ENCODE measurements at regions not wholly inside any gene's neighbourhood (a gene's known extent, or its start where the extent isn't known, plus 50 kb on each side); places are given as distances from the start of the nearest gene placed in this dataset.

- no peak for TF ChIP-seq POLR2A (IDR thresholded peaks at IDR 0.05)
- no peak for TF ChIP-seq CTCF (IDR thresholded peaks at IDR 0.05)
- peak in 1 of 3 donors; percentile 16 for DNase-seq
- H3K27ac ChIP-seq, result no peak overlapping the region
- H3K27me3 ChIP-seq, result no peaks in the 10 kb centered on the region
- peaks cover 0 to 9% (median 2%) of the 10 kb centered on the region in 4 donors for H3K4me1 ChIP-seq
- no peaks in the 10 kb centered on the region for H3K9me3 ChIP-seq
- no peaks in the 10 kb centered on the region for H3K36me3 ChIP-seq
- no peak for ATAC-seq
- intact Hi-C loops (cut with DNase I), result loop anchor here in 1 of 2 donors (10.0 kb wide), 1 partner anchor 369 kb away; no protein-coding TSS in a partner anchor
- H3K4me3 ChIP-seq, result no peak overlapping the region
- WGBS (ENCODE audit: insufficient coverage, low coverage, low lambda C conversion rate, missing lambda C conversion rate), result 80% methylated on average over 1 of the region's 10 CpGs
Observed at GRCh38 chr14:101223561-101224162, 320.1 kb upstream of the RTL1 start.

DNA sequence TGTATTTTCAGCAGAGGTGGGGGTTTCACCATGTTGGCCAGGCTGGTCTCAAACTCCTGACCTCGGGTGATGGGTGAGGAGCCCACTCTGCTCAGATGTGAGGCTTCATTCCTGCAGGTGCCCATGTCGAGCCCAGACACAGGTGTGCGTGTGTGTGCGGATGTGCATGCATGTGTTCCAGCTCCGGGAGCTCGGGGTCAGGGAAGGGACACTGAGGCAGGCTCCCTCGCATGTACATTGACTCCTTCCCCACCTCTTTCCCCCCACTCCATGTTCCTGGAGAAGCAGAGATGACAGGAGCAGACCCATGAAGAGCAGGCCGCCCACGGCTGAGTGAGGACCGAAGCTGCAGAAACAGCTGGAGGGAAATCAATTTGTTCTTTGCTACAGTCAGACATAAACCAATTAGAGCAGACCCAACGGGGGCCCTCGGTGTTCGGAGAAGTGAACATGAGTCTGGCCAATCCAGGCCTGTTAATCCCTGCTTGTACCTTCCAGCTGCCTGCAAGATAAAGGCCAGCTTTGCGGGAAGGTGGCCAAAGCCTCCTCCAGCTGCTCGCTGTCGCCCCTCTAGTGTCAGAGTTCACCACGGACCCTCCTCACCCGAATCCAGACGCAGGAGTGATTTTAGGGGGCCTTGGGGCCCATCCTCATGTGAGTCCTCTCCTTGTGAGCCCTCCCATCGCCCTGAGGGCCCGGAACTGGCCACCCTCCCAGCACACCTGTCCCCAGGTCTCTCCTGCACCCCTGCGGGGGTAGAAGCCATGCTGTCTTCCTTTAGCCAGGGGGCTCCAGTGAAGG lies 321.0 kb upstream of the RTL1 start:
- no peaks in the 10 kb centered on the region for H3K9me3 ChIP-seq
- peaks cover 0 to 9% (median 2%) of the 10 kb centered on the region in 4 donors for H3K4me1 ChIP-seq
- intact Hi-C loops (cut with DNase I), result loop anchor here in 1 of 2 donors (10.0 kb wide), 1 partner anchor 370 kb away; no protein-coding TSS in a partner anchor
- DNase-seq (peak in 2 of 3 donors; percentile 20 to 38), ATAC-seq (no peak)
- H3K27ac ChIP-seq, result no peak overlapping the region
- no peak overlapping the region for H3K4me3 ChIP-seq
- TF ChIP-seq CTCF (IDR thresholded peaks at IDR 0.05) (no peak), POLR2A (IDR thresholded peaks at IDR 0.05) (no peak)
- H3K36me3 ChIP-seq, result no peaks in the 10 kb centered on the region
- WGBS (ENCODE audit: insufficient coverage, low coverage, low lambda C conversion rate, missing lambda C conversion rate), result 80% methylated on average over 1 of the region's 22 CpGs
- H3K27me3 ChIP-seq, result no peaks in the 10 kb centered on the region

DNA sequence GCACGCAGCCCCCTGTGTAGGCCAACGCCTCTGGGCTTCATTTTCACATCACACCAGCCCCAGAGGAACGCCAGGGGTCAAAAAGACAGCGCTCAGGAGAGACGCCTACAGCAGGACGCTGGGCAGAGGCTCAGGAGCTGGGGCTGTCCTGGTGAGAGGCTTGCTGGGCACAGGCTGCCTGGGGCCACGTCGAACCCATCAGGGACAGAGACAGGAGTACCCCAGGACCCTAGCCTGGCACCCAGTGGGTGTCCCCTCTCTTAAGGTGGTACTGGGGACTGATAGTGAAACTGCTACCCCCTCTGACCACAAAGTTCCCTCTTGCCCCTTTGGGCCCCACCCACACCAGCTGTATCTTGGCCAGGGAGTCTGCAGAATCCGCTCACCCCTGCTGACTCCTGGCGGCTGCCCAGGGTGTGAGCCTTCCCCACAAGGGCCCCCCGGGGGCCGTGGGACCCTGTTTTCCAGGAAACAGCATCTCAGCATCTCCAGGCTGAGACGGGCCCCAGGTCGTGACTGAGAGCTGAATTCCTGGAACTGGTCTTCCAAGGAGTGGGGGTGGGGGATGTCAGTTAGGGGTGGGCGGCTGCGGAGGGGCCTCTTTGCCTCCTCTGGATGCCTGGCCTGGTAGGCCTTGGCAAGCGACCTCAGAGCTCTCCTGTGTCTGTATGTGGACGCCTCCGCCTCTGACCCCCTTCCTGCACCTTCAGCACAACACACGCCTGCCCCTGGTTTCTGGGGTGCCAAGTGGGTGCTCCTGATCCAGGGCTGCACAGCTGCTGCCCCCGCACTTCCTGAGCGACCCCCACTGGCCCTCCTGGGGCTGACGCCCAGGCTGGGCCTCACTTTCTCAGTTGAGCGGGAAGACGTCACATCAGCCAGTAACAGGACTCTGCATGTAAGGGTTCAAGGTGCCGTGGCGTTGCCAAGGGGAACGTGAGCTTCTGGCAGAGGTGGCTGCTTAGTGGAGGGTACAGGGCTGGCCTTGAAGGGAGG lies 321.9 kb upstream of the RTL1 start:
- H3K4me3 ChIP-seq, result no peak overlapping the region
- TF ChIP-seq POLR2A (IDR thresholded peaks at IDR 0.05) (no peak), CTCF (IDR thresholded peaks at IDR 0.05) (no peak)
- DNase-seq (peak; percentile 14 to 48 (median 42)), ATAC-seq (no peak)
- no peaks in the 10 kb centered on the region for H3K9me3 ChIP-seq
- no peak overlapping the region for H3K27ac ChIP-seq
- no peaks in the 10 kb centered on the region for H3K27me3 ChIP-seq
- intact Hi-C loops (cut with DNase I), result loop anchor here in 1 of 2 donors (10.0 kb wide), 1 partner anchor 371 kb away; no protein-coding TSS in a partner anchor
- peaks cover 0 to 9% (median 2%) of the 10 kb centered on the region in 4 donors for H3K4me1 ChIP-seq
- no peaks in the 10 kb centered on the region for H3K36me3 ChIP-seq
- WGBS (ENCODE audit: insufficient coverage, low coverage, low lambda C conversion rate, missing lambda C conversion rate), result 60% methylated on average over 3 of the region's 28 CpGs

- DNase-seq (no peak), ATAC-seq (peak; percentile 17 to 44 (median 32))
- Histone ChIP-seq H3K9me3 (no peaks in the 10 kb centered on the region), H3K36me3 (no peaks in the 10 kb centered on the region), H3K4me1 (peaks cover 0 to 9% (median 2%) of the 10 kb centered on the region in 4 donors), H3K27ac (peak overlapping the region in 1 of 3 donors; percentile 3), H3K27me3 (no peaks in the 10 kb centered on the region), H3K4me3 (no peak overlapping the region)
- 69% methylated on average over 2 of the region's 4 CpGs for WGBS (ENCODE audit: insufficient coverage, low coverage, low lambda C conversion rate, missing lambda C conversion rate)
- intact Hi-C loops (cut with DNase I), result loop anchor here in 1 of 2 donors (10.0 kb wide), 1 partner anchor 371 kb away; no protein-coding TSS in a partner anchor
- TF ChIP-seq POLR2A (IDR thresholded peaks at IDR 0.05), result no peak
- TF ChIP-seq CTCF (IDR thresholded peaks at IDR 0.05), result no peak
Observed at GRCh38 chr14:101226265-101226602, 322.7 kb upstream of the RTL1 start.

Data from right lobe of liver (tissue), 6 donors.